ENCODE measurements at regions not wholly inside any gene's neighbourhood (a gene's known extent, or its start where the extent isn't known, plus 50 kb on each side); places are given as distances from the start of the nearest gene placed in this dataset.
"Not testable (repeated sequence)": the region's sequence is repeated elsewhere in the genome, so short reads cannot be mapped to it uniquely, and the experiment has no call there.

- no peak for TF ChIP-seq CTCF (IDR thresholded peaks at IDR 0.05; ENCODE audit: unreplicated experiment)
- Mint-ChIP-seq H3K9me3 (peaks cover 36% of the 10 kb centered on the region), H3K27me3 (ENCODE audit: low read depth) (no peaks in the 10 kb centered on the region), H3K4me3 (no peak overlapping the region), H3K36me3 (no peaks in the 10 kb centered on the region), H3K4me1 (no peaks in the 10 kb centered on the region), H3K27ac (no peak overlapping the region)
- DNase-seq (ENCODE audit: low spot score in 2 of 2, unreplicated experiment in 2 of 2): no peak
Measured at GRCh38 chrX:40895246-40895645, 159.9 kb upstream of the MED14 start.

GRCh38 chrX:40897718-40898270 is 162.5 kb upstream of the MED14 start:
- no peaks in the 10 kb centered on the region for H3K4me1 Mint-ChIP-seq
- peak overlapping the region; percentile 6 for H3K27ac Mint-ChIP-seq
- H3K4me3 Mint-ChIP-seq: no peak overlapping the region

GRCh38 chrX:40904739-40905138 is 169.4 kb upstream of the MED14 start:
- not testable (repeated sequence) for H3K4me3 Mint-ChIP-seq; H3K4me1 Mint-ChIP-seq; H3K27ac Mint-ChIP-seq; H3K36me3 Mint-ChIP-seq; DNase-seq (ENCODE audit: low spot score in 2 of 2, unreplicated experiment in 2 of 2); H3K27me3 Mint-ChIP-seq (ENCODE audit: low read depth)
- H3K9me3 Mint-ChIP-seq: peaks cover 38% of the 10 kb centered on the region

More at GRCh38 chrX:40897718-40898270, 162.5 kb upstream of the MED14 start:
- no peaks in the 10 kb centered on the region for H3K36me3 Mint-ChIP-seq
- DNase-seq (ENCODE audit: low spot score in 2 of 2, unreplicated experiment in 2 of 2): no peak
- H3K27me3 Mint-ChIP-seq (ENCODE audit: low read depth): no peaks in the 10 kb centered on the region
- H3K9me3 Mint-ChIP-seq: peaks cover 37% of the 10 kb centered on the region
- TF ChIP-seq CTCF (IDR thresholded peaks at IDR 0.05; ENCODE audit: unreplicated experiment): no peak

GRCh38 chrX:40908026-40908425 is 172.7 kb upstream of the MED14 start:
- no peaks in the 10 kb centered on the region for H3K36me3 Mint-ChIP-seq
- H3K4me1 Mint-ChIP-seq: peaks cover 7% of the 10 kb centered on the region
- peaks cover 32% of the 10 kb centered on the region for H3K9me3 Mint-ChIP-seq
- no peaks in the 10 kb centered on the region for H3K27me3 Mint-ChIP-seq (ENCODE audit: low read depth)
- no peak overlapping the region for H3K27ac Mint-ChIP-seq
- no peak for DNase-seq (ENCODE audit: low spot score in 2 of 2, unreplicated experiment in 2 of 2)
- TF ChIP-seq CTCF (IDR thresholded peaks at IDR 0.05; ENCODE audit: unreplicated experiment): no peak
- H3K4me3 Mint-ChIP-seq: no peak overlapping the region

- DNase-seq (ENCODE audit: low spot score in 2 of 2, unreplicated experiment in 2 of 2): no peak
- no peaks in the 10 kb centered on the region for H3K36me3 Mint-ChIP-seq
- peaks cover 33% of the 10 kb centered on the region for H3K9me3 Mint-ChIP-seq
- H3K4me1 Mint-ChIP-seq: peaks cover 7% of the 10 kb centered on the region
- peak overlapping the region; percentile 44 for H3K27ac Mint-ChIP-seq
- TF ChIP-seq CTCF (IDR thresholded peaks at IDR 0.05; ENCODE audit: unreplicated experiment): no peak
- no peaks in the 10 kb centered on the region for H3K27me3 Mint-ChIP-seq (ENCODE audit: low read depth)
- H3K4me3 Mint-ChIP-seq: no peak overlapping the region
Measured at GRCh38 chrX:40908857-40909475, 173.6 kb upstream of the MED14 start.

- Mint-ChIP-seq H3K4me3 (no peak overlapping the region), H3K27ac (no peak overlapping the region), H3K9me3 (peaks cover 34% of the 10 kb centered on the region), H3K27me3 (ENCODE audit: low read depth) (no peaks in the 10 kb centered on the region), H3K36me3 (no peaks in the 10 kb centered on the region), H3K4me1 (peaks cover 7% of the 10 kb centered on the region)
- no peak for TF ChIP-seq CTCF (IDR thresholded peaks at IDR 0.05; ENCODE audit: unreplicated experiment)
- DNase-seq (ENCODE audit: low spot score in 2 of 2, unreplicated experiment in 2 of 2): no peak
Measured at GRCh38 chrX:40912166-40912565, 173.1 kb upstream of the USP9X start.

Measured in mesothelial cell of epicardium (in vitro differentiated cells).